ENCODE measurements at regions not wholly inside any gene's neighbourhood (a gene's known extent, or its start where the extent isn't known, plus 50 kb on each side); places are given as distances from the start of the nearest gene placed in this dataset.

- Histone ChIP-seq H3K36me3 (ENCODE audit: control insufficient read depth, insufficient read depth, low read length) (no peaks in the 10 kb centered on the region), H3K9ac (ENCODE audit: low read length) (no peak overlapping the region), H3K9me3 (ENCODE audit: control insufficient read depth, insufficient read depth, low read depth, low read length) (no peaks in the 10 kb centered on the region), H3K27me3 (ENCODE audit: control insufficient read depth, insufficient read depth, low read length) (no peaks in the 10 kb centered on the region), H3K27ac (ENCODE audit: low read depth, low read length) (no peak overlapping the region), H3K4me3 (ENCODE audit: low read depth, low read length) (no peak overlapping the region), H3K4me1 (ENCODE audit: control insufficient read depth, insufficient read depth, low read length) (no peaks in the 10 kb centered on the region)
Measured at GRCh38 chr6:102662851-102663250, 1269.3 kb downstream of the GRIK2 start.

GRCh38 chr6:102660303-102660702 is 1266.8 kb downstream of the GRIK2 start:
- no peak overlapping the region for H3K27ac ChIP-seq (ENCODE audit: low read depth, low read length)
- H3K4me1 ChIP-seq (ENCODE audit: control insufficient read depth, insufficient read depth, low read length), result no peaks in the 10 kb centered on the region
- no peaks in the 10 kb centered on the region for H3K9me3 ChIP-seq (ENCODE audit: control insufficient read depth, insufficient read depth, low read depth, low read length)
- H3K27me3 ChIP-seq (ENCODE audit: control insufficient read depth, insufficient read depth, low read length), result no peaks in the 10 kb centered on the region
- H3K36me3 ChIP-seq (ENCODE audit: control insufficient read depth, insufficient read depth, low read length), result no peaks in the 10 kb centered on the region
- no peak overlapping the region for H3K4me3 ChIP-seq (ENCODE audit: low read depth, low read length)
- no peak overlapping the region for H3K9ac ChIP-seq (ENCODE audit: low read length)

GRCh38 chr6:102655823-102656222 is 1262.3 kb downstream of the GRIK2 start:
- Histone ChIP-seq H3K27ac (ENCODE audit: low read depth, low read length) (no peak overlapping the region), H3K9ac (ENCODE audit: low read length) (no peak overlapping the region), H3K4me1 (ENCODE audit: control insufficient read depth, insufficient read depth, low read length) (no peaks in the 10 kb centered on the region), H3K36me3 (ENCODE audit: control insufficient read depth, insufficient read depth, low read length) (no peaks in the 10 kb centered on the region), H3K4me3 (ENCODE audit: low read depth, low read length) (no peak overlapping the region), H3K27me3 (ENCODE audit: control insufficient read depth, insufficient read depth, low read length) (no peaks in the 10 kb centered on the region), H3K9me3 (ENCODE audit: control insufficient read depth, insufficient read depth, low read depth, low read length) (no peaks in the 10 kb centered on the region)

- H3K27me3 ChIP-seq (ENCODE audit: control insufficient read depth, insufficient read depth, low read length), result no peaks in the 10 kb centered on the region
- no peak overlapping the region for H3K4me3 ChIP-seq (ENCODE audit: low read depth, low read length)
- no peak overlapping the region for H3K27ac ChIP-seq (ENCODE audit: low read depth, low read length)
- H3K9me3 ChIP-seq (ENCODE audit: control insufficient read depth, insufficient read depth, low read depth, low read length), result no peaks in the 10 kb centered on the region
- no peak overlapping the region for H3K9ac ChIP-seq (ENCODE audit: low read length)
- H3K4me1 ChIP-seq (ENCODE audit: control insufficient read depth, insufficient read depth, low read length), result no peaks in the 10 kb centered on the region
- no peaks in the 10 kb centered on the region for H3K36me3 ChIP-seq (ENCODE audit: control insufficient read depth, insufficient read depth, low read length)
Measured at GRCh38 chr6:102641426-102641825, 1247.9 kb downstream of the GRIK2 start.

- Histone ChIP-seq H3K27ac (ENCODE audit: low read depth, low read length) (no peak overlapping the region), H3K9me3 (ENCODE audit: control insufficient read depth, insufficient read depth, low read depth, low read length) (no peaks in the 10 kb centered on the region), H3K4me3 (ENCODE audit: low read depth, low read length) (no peak overlapping the region), H3K4me1 (ENCODE audit: control insufficient read depth, insufficient read depth, low read length) (no peaks in the 10 kb centered on the region), H3K9ac (ENCODE audit: low read length) (no peak overlapping the region), H3K27me3 (ENCODE audit: control insufficient read depth, insufficient read depth, low read length) (no peaks in the 10 kb centered on the region), H3K36me3 (ENCODE audit: control insufficient read depth, insufficient read depth, low read length) (no peaks in the 10 kb centered on the region)
Measured at GRCh38 chr6:102631921-102632320, 1238.4 kb downstream of the GRIK2 start.

- H3K9me3 ChIP-seq (ENCODE audit: control insufficient read depth, insufficient read depth, low read depth, low read length), result no peaks in the 10 kb centered on the region
- no peaks in the 10 kb centered on the region for H3K27me3 ChIP-seq (ENCODE audit: control insufficient read depth, insufficient read depth, low read length)
- H3K4me1 ChIP-seq (ENCODE audit: control insufficient read depth, insufficient read depth, low read length), result no peaks in the 10 kb centered on the region
- no peaks in the 10 kb centered on the region for H3K36me3 ChIP-seq (ENCODE audit: control insufficient read depth, insufficient read depth, low read length)
- H3K9ac ChIP-seq (ENCODE audit: low read length), result no peak overlapping the region
- no peak overlapping the region for H3K27ac ChIP-seq (ENCODE audit: low read depth, low read length)
- H3K4me3 ChIP-seq (ENCODE audit: low read depth, low read length), result no peak overlapping the region
Measured at GRCh38 chr6:102623201-102623600, 1229.7 kb downstream of the GRIK2 start.

GRCh38 chr6:102619585-102619984 is 1226.1 kb downstream of the GRIK2 start:
- Histone ChIP-seq H3K4me3 (ENCODE audit: low read depth, low read length) (no peak overlapping the region), H3K36me3 (ENCODE audit: control insufficient read depth, insufficient read depth, low read length) (no peaks in the 10 kb centered on the region), H3K4me1 (ENCODE audit: control insufficient read depth, insufficient read depth, low read length) (no peaks in the 10 kb centered on the region), H3K27me3 (ENCODE audit: control insufficient read depth, insufficient read depth, low read length) (no peaks in the 10 kb centered on the region), H3K9ac (ENCODE audit: low read length) (no peak overlapping the region), H3K9me3 (ENCODE audit: control insufficient read depth, insufficient read depth, low read depth, low read length) (0 out of 2 replicates have a peak, but pooled peaks cover 4% of the 10 kb centered on the region), H3K27ac (ENCODE audit: low read depth, low read length) (no peak overlapping the region)

- Histone ChIP-seq H3K9me3 (ENCODE audit: control insufficient read depth, insufficient read depth, low read depth, low read length) (peaks cover 17% of the 10 kb centered on the region; the same call in 1 of the 2 replicates), H3K36me3 (ENCODE audit: control insufficient read depth, insufficient read depth, low read length) (no peaks in the 10 kb centered on the region), H3K4me3 (ENCODE audit: low read depth, low read length) (no peak overlapping the region), H3K27ac (ENCODE audit: low read depth, low read length) (no peak overlapping the region), H3K27me3 (ENCODE audit: control insufficient read depth, insufficient read depth, low read length) (no peaks in the 10 kb centered on the region), H3K4me1 (ENCODE audit: control insufficient read depth, insufficient read depth, low read length) (no peaks in the 10 kb centered on the region), H3K9ac (ENCODE audit: low read length) (no peak overlapping the region)
Measured at GRCh38 chr6:102582569-102582968, 1189.1 kb downstream of the GRIK2 start.

GRCh38 chr6:102581378-102582124 is 1188.0 kb downstream of the GRIK2 start:
- Histone ChIP-seq H3K4me1 (ENCODE audit: control insufficient read depth, insufficient read depth, low read length) (no peaks in the 10 kb centered on the region), H3K9ac (ENCODE audit: low read length) (no peak overlapping the region), H3K36me3 (ENCODE audit: control insufficient read depth, insufficient read depth, low read length) (no peaks in the 10 kb centered on the region), H3K9me3 (ENCODE audit: control insufficient read depth, insufficient read depth, low read depth, low read length) (peaks cover 17% of the 10 kb centered on the region; the same call in 1 of the 2 replicates), H3K27me3 (ENCODE audit: control insufficient read depth, insufficient read depth, low read length) (no peaks in the 10 kb centered on the region), H3K4me3 (ENCODE audit: low read depth, low read length) (no peak overlapping the region), H3K27ac (ENCODE audit: low read depth, low read length) (no peak overlapping the region)

GRCh38 chr6:102571236-102571908 is 1177.9 kb downstream of the GRIK2 start:
- no peaks in the 10 kb centered on the region for H3K4me1 ChIP-seq (ENCODE audit: control insufficient read depth, insufficient read depth, low read length)
- no peak overlapping the region for H3K4me3 ChIP-seq (ENCODE audit: low read depth, low read length)
- H3K9ac ChIP-seq (ENCODE audit: low read length), result no peak overlapping the region
- H3K27me3 ChIP-seq (ENCODE audit: control insufficient read depth, insufficient read depth, low read length), result no peaks in the 10 kb centered on the region
- H3K36me3 ChIP-seq (ENCODE audit: control insufficient read depth, insufficient read depth, low read length), result no peaks in the 10 kb centered on the region
- no peak overlapping the region for H3K27ac ChIP-seq (ENCODE audit: low read depth, low read length)
- H3K9me3 ChIP-seq (ENCODE audit: control insufficient read depth, insufficient read depth, low read depth, low read length), result no peaks in the 10 kb centered on the region

- H3K4me3 ChIP-seq (ENCODE audit: low read depth, low read length), result no peak overlapping the region
- H3K4me1 ChIP-seq (ENCODE audit: control insufficient read depth, insufficient read depth, low read length), result no peaks in the 10 kb centered on the region
- H3K27ac ChIP-seq (ENCODE audit: low read depth, low read length), result no peak overlapping the region
- H3K9ac ChIP-seq (ENCODE audit: low read length), result no peak overlapping the region
- no peaks in the 10 kb centered on the region for H3K27me3 ChIP-seq (ENCODE audit: control insufficient read depth, insufficient read depth, low read length)
- H3K9me3 ChIP-seq (ENCODE audit: control insufficient read depth, insufficient read depth, low read depth, low read length), result no peaks in the 10 kb centered on the region
- H3K36me3 ChIP-seq (ENCODE audit: control insufficient read depth, insufficient read depth, low read length), result no peaks in the 10 kb centered on the region
Measured at GRCh38 chr6:102562713-102563112, 1169.2 kb downstream of the GRIK2 start.

All from HUES6 (cell line).